Nephron progenitor cell (in vitro differentiated cells): ENCODE measurements at regions not wholly inside any gene's neighbourhood (a gene's known extent, or its start where the extent isn't known, plus 50 kb on each side); places are given as distances from the start of the nearest gene placed in this dataset.

Experiments used
- DNase-seq: peaks from one replicate; pipeline ENCODE4 v3.0.0; 2021
- H3K27ac Mint-ChIP-seq: 2 replicates; pipeline ENCODE4 v1.8.0; 2021; ENCODE audit warnings: mild to moderate bottlenecking, moderate library complexity, mixed read lengths
- H3K27me3 Mint-ChIP-seq: 2 replicates; pipeline ENCODE4 v1.8.0; 2021; ENCODE audit warnings: mild to moderate bottlenecking, low read depth, mixed read lengths; ENCODE audit not compliant: poor library complexity
- H3K36me3 Mint-ChIP-seq: 2 replicates; pipeline ENCODE4 v1.8.0; 2021; ENCODE audit warnings: low read depth, mixed read lengths
- H3K4me1 Mint-ChIP-seq: 2 replicates; pipeline ENCODE4 v1.8.0; 2021; ENCODE audit warnings: mixed read lengths
- H3K4me3 Mint-ChIP-seq: 2 replicates; pipeline ENCODE4 v1.8.0; 2021; ENCODE audit warnings: mild to moderate bottlenecking, moderate library complexity, mixed read lengths
- H3K9me3 Mint-ChIP-seq: 2 replicates; pipeline ENCODE4 v1.8.0; 2021; ENCODE audit warnings: mild to moderate bottlenecking, moderate library complexity, mixed read lengths
- CTCF ChIP-seq: fragments of 200-600 bp; sonication (generic); IDR thresholded peaks from 2 replicates; pipeline ENCODE4 v1.5.0; 2021; ENCODE audit warnings: antibody characterized with exemption

GRCh38 chr21:20802201-20802600, 196.0 kb upstream of the NCAM2 start:
- Mint-ChIP-seq H3K36me3 (no peaks in the 10 kb centered on the region), H3K27ac (no peak overlapping the region), H3K4me3 (no peak overlapping the region), H3K4me1 (peaks cover 4% of the 10 kb centered on the region), H3K9me3 (no peaks in the 10 kb centered on the region), H3K27me3 (peaks cover 3% of the 10 kb centered on the region)
- DNase-seq: no peak
- no peak for TF ChIP-seq CTCF

- H3K36me3 Mint-ChIP-seq: no peaks in the 10 kb centered on the region
Observed at GRCh38 chr21:20802631-20803260, 195.5 kb upstream of the NCAM2 start.

GRCh38 chr21:20811702-20812101, 186.5 kb upstream of the NCAM2 start:
- no peak for TF ChIP-seq CTCF
- no peaks in the 10 kb centered on the region for H3K36me3 Mint-ChIP-seq
- no peak for DNase-seq
- no peak overlapping the region for H3K4me3 Mint-ChIP-seq
- H3K9me3 Mint-ChIP-seq: no peaks in the 10 kb centered on the region
- H3K27ac Mint-ChIP-seq: no peak overlapping the region
- H3K4me1 Mint-ChIP-seq: no peaks in the 10 kb centered on the region
- no peaks in the 10 kb centered on the region for H3K27me3 Mint-ChIP-seq

More at GRCh38 chr21:20802631-20803260, 195.5 kb upstream of the NCAM2 start:
- Mint-ChIP-seq H3K9me3 (no peaks in the 10 kb centered on the region), H3K27me3 (peaks cover 3% of the 10 kb centered on the region), H3K4me3 (no peak overlapping the region), H3K27ac (no peak overlapping the region), H3K4me1 (peaks cover 4% of the 10 kb centered on the region)
- DNase-seq: no peak
- TF ChIP-seq CTCF: no peak

GRCh38 chr21:20814090-20814489, 184.1 kb upstream of the NCAM2 start:
- H3K27ac Mint-ChIP-seq: no peak overlapping the region

GRCh38 chr21:20822666-20823065, 175.5 kb upstream of the NCAM2 start:
- H3K36me3 Mint-ChIP-seq: no peaks in the 10 kb centered on the region
- no peak overlapping the region for H3K27ac Mint-ChIP-seq
- peaks cover 14% of the 10 kb centered on the region for H3K4me1 Mint-ChIP-seq
- TF ChIP-seq CTCF: no peak
- no peak for DNase-seq
- H3K4me3 Mint-ChIP-seq: peak overlapping the region; percentile 17
- peaks cover 1% of the 10 kb centered on the region for H3K9me3 Mint-ChIP-seq
- no peaks in the 10 kb centered on the region for H3K27me3 Mint-ChIP-seq

More at GRCh38 chr21:20814090-20814489, 184.1 kb upstream of the NCAM2 start:
- no peaks in the 10 kb centered on the region for H3K27me3 Mint-ChIP-seq
- no peak overlapping the region for H3K4me3 Mint-ChIP-seq
- no peaks in the 10 kb centered on the region for H3K36me3 Mint-ChIP-seq
- no peak for DNase-seq
- no peak for TF ChIP-seq CTCF
- H3K4me1 Mint-ChIP-seq: no peaks in the 10 kb centered on the region
- H3K9me3 Mint-ChIP-seq: peaks cover 3% of the 10 kb centered on the region

- no peak for TF ChIP-seq CTCF
- Mint-ChIP-seq H3K36me3 (no peaks in the 10 kb centered on the region), H3K27me3 (no peaks in the 10 kb centered on the region), H3K27ac (no peak overlapping the region), H3K4me1 (no peaks in the 10 kb centered on the region), H3K4me3 (no peak overlapping the region), H3K9me3 (peaks cover 8% of the 10 kb centered on the region)
- no peak for DNase-seq
Observed at GRCh38 chr21:20852866-20853265, 145.3 kb upstream of the NCAM2 start.
